DND-41 (cell line): ENCODE measurements at regions not wholly inside any gene's neighbourhood (a gene's known extent, or its start where the extent isn't known, plus 50 kb on each side); places are given as distances from the start of the nearest gene placed in this dataset.

Source experiments
- EZH2 ChIP-seq: IDR thresholded peaks from 3 replicates; pipeline ENCODE4 v1.6.1; 2012; ENCODE audit warnings: borderline replicate concordance, low read depth, mild to moderate bottlenecking, moderate library complexity, low read length, inconsistent platforms; ENCODE audit not compliant: severe bottlenecking
- TF ChIP-seq, protein P1 (sequence below): IDR thresholded peaks from 2 replicates; pipeline ENCODE4 v1.5.1; 2012; ENCODE audit warnings: borderline replicate concordance, low read length, moderate library complexity, mild to moderate bottlenecking; ENCODE audit not compliant: poor library complexity, severe bottlenecking; ENCODE audit errors: extremely low read depth

GRCh38 chr7:22882106-22882505 is 59.5 kb upstream of the TOMM7 start:
- no peak for TF ChIP-seq EZH2
- TF ChIP-seq, protein P1, sequence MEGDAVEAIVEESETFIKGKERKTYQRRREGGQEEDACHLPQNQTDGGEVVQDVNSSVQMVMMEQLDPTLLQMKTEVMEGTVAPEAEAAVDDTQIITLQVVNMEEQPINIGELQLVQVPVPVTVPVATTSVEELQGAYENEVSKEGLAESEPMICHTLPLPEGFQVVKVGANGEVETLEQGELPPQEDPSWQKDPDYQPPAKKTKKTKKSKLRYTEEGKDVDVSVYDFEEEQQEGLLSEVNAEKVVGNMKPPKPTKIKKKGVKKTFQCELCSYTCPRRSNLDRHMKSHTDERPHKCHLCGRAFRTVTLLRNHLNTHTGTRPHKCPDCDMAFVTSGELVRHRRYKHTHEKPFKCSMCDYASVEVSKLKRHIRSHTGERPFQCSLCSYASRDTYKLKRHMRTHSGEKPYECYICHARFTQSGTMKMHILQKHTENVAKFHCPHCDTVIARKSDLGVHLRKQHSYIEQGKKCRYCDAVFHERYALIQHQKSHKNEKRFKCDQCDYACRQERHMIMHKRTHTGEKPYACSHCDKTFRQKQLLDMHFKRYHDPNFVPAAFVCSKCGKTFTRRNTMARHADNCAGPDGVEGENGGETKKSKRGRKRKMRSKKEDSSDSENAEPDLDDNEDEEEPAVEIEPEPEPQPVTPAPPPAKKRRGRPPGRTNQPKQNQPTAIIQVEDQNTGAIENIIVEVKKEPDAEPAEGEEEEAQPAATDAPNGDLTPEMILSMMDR = no peak
